ENCODE measurements at regions not wholly inside any gene's neighbourhood (a gene's known extent, or its start where the extent isn't known, plus 50 kb on each side); places are given as distances from the start of the nearest gene placed in this dataset.

- TF ChIP-seq CTCF (IDR thresholded peaks at IDR 0.05 in 2 of 3, conservative IDR thresholded peaks at IDR 0.05 in 1 of 3; ENCODE audit: borderline replicate concordance in 1 of 3, insufficient read depth in 1 of 3, low read depth in 2 of 3, low read length in 2 of 3) (no peak), ZBTB33 (IDR thresholded peaks at IDR 0.05; ENCODE audit: extremely low read depth, insufficient replicate concordance, low read length) (no peak), RAD21 (IDR thresholded peaks at IDR 0.05; ENCODE audit: low read depth) (no peak), POLR2AphosphoS5 (IDR thresholded peaks at IDR 0.05; ENCODE audit: low read depth, low read length) (no peak), POLR2A (IDR thresholded peaks at IDR 0.05; ENCODE audit: borderline replicate concordance, extremely low read depth, insufficient read depth, insufficient read length) (no peak), EZH2 (IDR thresholded peaks at IDR 0.05) (no peak), YY1 (IDR thresholded peaks at IDR 0.05; ENCODE audit: extremely low read depth, insufficient replicate concordance, low read depth, low read length) (no peak)
Observed at GRCh38 chr4:12459126-12459525, 1025.0 kb downstream of the RAB28 start.
